CD4-positive, alpha-beta T cell treated with Interleukin-17A for 1 hour (primary cell): ENCODE measurements at regions not wholly inside any gene's neighbourhood (a gene's known extent, or its start where the extent isn't known, plus 50 kb on each side); places are given as distances from the start of the nearest gene placed in this dataset.

Experiments
- DNase-seq: peaks from one replicate; pipeline ENCODE4 v3.0.0-alpha.2; 2020

DNA sequence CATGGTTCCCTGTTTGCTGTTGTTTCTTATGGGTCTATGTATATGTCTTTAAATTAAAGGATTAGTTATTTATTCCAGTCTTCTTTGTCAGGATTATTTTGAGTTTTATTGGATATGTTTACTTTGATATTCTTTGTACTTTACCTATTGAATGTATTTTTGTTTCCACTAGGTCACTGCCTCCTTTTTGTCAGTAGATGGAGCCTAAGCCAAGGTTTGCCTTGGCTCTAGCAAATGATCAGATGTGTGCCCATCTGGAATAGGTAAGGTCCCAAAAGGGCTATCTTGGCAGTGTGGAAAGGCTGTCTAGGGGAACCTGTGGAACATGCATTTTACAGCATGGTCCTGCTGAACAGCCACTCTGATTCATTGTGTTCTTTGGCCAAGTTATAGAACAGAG is 337.3 kb upstream of the GHITM start:
- DNase-seq: no peak

DNA sequence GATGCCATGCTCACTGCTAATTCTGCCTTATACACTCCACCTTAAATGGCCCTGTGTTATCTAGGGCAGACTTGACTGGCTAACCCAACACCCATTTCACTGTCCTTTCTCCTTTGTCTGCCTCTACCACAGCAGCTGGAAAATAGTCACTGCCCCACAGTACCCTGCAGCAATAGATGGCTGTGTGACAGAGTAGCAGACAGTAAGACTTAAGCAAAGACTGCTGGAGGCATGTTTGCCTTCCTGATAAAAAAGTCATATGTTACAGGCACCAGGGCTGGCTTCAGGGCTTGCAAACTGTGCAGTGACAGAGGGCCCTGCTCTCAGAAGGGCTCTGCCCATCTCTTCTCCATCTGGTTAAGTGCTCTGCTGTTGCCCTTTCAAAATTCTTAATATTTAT is 332.6 kb upstream of the GHITM start:
- DNase-seq: no peak

DNA sequence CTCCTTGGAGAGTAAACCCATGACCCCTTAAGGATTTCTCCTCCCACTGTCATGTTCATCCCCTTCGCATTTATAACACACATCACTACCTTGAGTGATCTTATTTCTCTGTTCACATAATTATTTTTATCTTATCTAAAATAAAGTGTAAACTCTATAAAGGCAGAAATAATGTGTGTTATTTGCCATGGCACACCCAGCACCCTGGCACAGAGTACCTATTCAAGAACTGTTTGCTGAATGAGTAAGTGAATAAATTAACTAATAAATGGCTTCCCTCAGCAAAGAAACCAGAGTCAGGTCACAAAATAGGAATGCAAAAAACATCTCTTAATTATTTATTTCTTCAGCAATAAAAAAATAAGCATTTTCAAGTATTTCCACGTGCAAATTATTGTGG is 330.3 kb upstream of the GHITM start:
- DNase-seq: no peak

- DNase-seq: no peak
These were observed 322.4 kb upstream of the GHITM start for GRCh38 chr10:83816942-83817341.

- DNase-seq: no peak
These were observed 321.5 kb upstream of the GHITM start for GRCh38 chr10:83817797-83818196.

- DNase-seq: no peak
These were observed 319.7 kb upstream of the GHITM start for GRCh38 chr10:83819609-83820008.

DNA sequence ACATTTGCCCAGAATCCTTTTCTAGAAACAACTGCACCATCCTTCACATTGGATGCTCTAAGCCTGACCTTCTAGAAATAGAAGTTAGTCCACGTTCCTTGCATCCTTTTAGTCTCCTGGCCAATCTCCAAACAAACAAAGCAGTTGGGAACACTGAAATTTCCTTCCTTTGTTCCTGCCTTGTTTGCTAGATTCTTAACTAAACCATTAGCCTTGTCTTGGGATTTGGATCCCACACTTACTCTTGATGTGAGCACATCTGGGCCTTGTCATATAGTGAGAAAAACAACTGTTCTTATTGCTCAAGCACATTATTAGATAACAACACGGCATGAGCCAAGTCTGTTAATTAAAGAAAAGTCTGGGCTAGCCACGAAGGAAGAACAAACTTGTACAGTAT is 319.3 kb upstream of the GHITM start:
- no peak for DNase-seq

GRCh38 chr10:83824099-83824498 is 315.2 kb upstream of the GHITM start:
- DNase-seq: no peak

DNA sequence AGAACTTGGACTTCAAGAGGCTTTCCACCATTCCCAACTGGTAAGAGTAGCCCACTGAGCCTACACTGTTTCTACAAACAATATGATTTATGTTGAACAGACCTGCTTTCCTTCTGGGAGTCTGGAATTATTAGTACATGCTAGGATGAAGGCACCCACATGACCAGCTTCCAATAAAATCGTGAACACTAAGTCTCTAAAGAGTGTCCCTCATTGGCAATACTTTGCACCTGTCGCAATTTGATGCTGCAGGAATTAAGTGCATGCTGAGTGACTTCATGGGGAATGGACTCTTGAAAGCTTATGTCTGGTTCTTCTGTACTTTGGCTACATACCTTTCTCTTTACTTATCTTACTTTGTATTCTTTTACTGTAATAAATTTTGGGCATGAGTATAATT is 305.2 kb upstream of the GHITM start:
- DNase-seq: no peak

- DNase-seq: no peak
These were observed 303.2 kb upstream of the GHITM start for GRCh38 chr10:83835945-83836745.

DNA sequence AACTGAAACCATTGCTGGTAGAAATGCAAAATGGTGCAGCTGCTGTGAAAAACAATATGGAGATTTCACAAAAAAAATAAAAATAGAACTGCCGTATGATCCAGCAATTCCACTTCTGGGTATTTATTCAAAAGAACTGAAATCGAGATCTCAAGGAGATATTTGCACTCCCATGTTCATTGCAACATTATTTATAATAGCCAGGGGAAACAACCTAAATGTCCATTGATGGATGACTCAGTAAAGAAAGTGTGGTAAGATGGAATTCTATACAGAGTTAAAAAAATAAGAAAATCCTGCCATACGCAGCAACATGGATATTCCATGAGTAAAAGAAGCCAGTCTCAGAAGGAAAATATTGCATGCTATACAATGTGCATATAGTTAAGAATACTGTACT is 290.6 kb upstream of the GHITM start:
- no peak for DNase-seq

GRCh38 chr10:83849150-83849549 is 290.2 kb upstream of the GHITM start:
- DNase-seq: no peak

GRCh38 chr10:83852146-83852545 is 287.2 kb upstream of the GHITM start:
- no peak for DNase-seq

- DNase-seq: no peak
These were observed 276.6 kb upstream of the GHITM start for GRCh38 chr10:83862723-83863122.

GRCh38 chr10:83863283-83863966 is 275.9 kb upstream of the GHITM start:
- DNase-seq: no peak

DNA sequence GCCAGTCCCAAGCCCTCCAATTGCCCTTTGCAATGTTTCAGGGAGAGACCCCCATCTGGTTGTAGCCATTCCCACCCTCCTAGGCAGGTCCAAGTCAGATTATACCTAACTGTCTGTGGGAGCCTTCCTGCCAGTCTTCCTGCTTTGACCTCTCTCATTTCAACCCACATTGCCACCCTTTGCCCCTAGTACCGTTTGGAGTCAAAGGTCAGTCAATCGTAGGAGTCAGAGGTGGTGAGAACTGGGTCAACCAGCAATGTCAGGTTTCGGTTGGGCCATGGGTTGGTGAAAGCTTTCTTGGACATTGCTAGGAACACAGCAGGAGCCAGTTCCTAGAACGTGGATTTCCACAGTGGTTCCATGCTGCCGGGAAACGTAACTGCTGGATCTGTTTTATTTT is 269.4 kb upstream of the GHITM start:
- DNase-seq: no peak

DNA sequence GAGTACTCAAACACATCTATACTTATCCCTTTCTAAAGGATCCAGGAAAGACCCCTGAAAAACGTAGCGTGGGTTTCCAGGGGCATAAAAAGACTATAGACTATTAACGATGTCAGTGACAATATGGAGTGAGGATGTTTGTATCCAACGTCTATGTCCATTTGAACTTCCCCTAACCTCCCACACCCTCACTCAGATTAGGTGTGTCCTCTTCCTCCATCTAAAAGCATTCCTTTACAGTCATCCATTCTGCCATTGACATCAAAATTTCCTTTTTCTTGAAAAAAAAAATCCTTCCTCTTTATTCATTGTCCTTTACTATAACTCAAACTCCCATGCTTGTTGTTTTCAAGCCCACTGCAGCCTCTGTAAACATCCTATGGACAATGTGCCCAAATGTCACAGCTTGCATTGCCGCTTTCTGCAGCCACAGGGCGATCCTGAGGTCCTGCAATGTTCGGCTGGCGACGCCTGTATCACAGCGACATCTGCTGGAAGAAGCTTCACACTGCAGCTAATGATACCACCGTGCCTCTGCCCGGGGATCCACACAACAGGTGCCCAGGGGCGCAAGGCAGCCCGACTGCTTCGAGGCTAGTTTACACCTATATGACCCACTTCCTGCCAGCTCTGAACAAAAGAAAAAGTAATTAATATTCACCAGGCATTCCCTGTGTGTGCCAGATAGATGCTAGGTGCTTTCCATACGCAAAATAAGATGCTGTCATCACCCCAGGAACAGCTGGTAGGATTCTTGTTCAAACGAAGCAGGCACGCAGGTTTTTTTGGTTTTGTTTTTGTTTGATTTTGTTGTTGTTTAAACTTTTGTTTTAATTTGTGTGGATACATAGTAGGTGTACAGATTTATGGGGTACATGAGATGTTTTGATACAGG is 267.9 kb upstream of the GHITM start:
- DNase-seq: peak; percentile 62

- DNase-seq: no peak
These were observed 259.0 kb upstream of the GHITM start for GRCh38 chr10:83880252-83880791.

DNA sequence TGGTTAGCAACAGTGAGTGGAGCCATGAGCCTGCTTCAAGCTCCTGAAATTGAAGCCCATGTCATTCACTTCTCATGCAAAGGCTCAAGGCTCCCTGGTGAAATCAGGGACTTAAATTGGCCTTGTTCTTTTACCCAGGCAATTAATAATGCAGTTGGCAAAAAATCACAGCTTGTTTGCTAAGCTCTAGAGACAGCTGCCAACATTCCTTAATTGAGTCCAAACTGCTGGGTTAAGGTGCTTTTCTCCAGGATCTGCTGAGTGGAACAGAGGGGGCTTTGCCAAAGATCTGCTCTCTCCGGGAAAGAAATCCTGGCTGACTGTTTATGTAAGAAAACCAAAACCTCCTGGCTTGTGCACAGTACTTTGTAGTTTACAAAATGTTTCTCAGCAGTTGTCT is 257.6 kb upstream of the GHITM start:
- no peak for DNase-seq

DNA sequence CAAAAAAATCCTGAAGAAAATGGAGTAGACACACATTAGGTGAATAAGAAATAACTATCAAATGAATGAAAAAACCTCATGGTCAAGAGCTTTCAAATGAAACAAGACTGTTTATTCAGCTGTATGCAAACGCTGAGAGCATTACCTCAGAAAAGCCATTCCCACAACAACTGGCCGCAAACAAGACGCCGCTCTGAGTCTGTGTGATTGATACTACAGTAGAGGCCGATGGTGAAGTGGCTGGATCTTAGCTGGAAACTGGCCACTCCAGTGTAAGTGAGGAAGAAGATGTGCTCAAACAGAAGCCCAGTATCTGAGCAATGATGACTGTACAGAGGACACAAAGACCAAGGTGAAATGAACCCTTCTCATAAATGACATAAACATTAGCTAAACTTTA is 252.4 kb upstream of the GHITM start:
- no peak for DNase-seq

DNA sequence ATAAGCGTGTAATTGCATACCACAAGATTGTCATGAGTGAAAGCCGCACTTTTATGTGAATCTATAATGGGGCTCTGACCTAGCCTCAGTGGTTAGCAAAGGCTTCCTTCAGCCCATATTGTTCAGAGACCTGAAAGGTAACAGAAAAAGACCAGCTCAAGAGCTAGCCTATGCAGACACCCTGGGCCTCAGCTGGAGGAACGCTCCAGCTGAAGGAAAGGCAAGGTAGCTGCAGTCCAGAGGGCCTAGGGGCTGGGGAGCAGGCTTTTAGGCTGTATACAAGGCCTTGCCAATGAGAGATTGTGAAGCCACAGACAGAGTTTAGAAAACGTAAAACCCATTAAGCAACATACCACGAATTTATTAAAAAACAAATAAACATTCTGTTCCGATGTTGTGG is 246.6 kb upstream of the GHITM start:
- DNase-seq: no peak

- DNase-seq: no peak
These were observed 243.1 kb upstream of the GHITM start for GRCh38 chr10:83896219-83896618.

- no peak for DNase-seq
These were observed 241.7 kb upstream of the GHITM start for GRCh38 chr10:83897626-83898025.
